Medulla oblongata (tissue), 1 donor: ENCODE measurements at regions not wholly inside any gene's neighbourhood (a gene's known extent, or its start where the extent isn't known, plus 50 kb on each side); places are given as distances from the start of the nearest gene placed in this dataset.
A peak's percentile ranks its signal among the peaks of the same experiment; 100 is the strongest.
"Not testable (repeated sequence)": the region's sequence is repeated elsewhere in the genome, so short reads cannot be mapped to it uniquely, and the experiment has no call there.

ENCODE experiments used
- DNase-seq: peaks from one replicate; pipeline ENCODE4 v3.0.0-alpha.2; 2015; ENCODE audit errors: extremely low spot score

- no peak for DNase-seq
These were observed 436.3 kb downstream of the KLHL13 start for GRCh38 chrX:117680286-117680685.

- no peak for DNase-seq
These were observed 463.2 kb downstream of the KLHL13 start for GRCh38 chrX:117653396-117653795.

GRCh38 chrX:117645639-117646038 lies 471.0 kb downstream of the KLHL13 start:
- DNase-seq = no peak

- DNase-seq = no peak
These were observed 474.5 kb downstream of the KLHL13 start for GRCh38 chrX:117641913-117642656.

GRCh38 chrX:117636826-117637225 lies 479.8 kb downstream of the KLHL13 start:
- no peak for DNase-seq

GRCh38 chrX:117633277-117633676 lies 483.3 kb downstream of the KLHL13 start:
- no peak for DNase-seq

- no peak for DNase-seq
These were observed 488.2 kb downstream of the KLHL13 start for GRCh38 chrX:117628381-117628780.

- DNase-seq = no peak
These were observed 505.8 kb downstream of the KLHL13 start for GRCh38 chrX:117610806-117611205.

- DNase-seq = no peak
These were observed 506.6 kb downstream of the KLHL13 start for GRCh38 chrX:117610049-117610448.

- DNase-seq = no peak
These were observed 509.0 kb downstream of the KLHL13 start for GRCh38 chrX:117607561-117607960.

GRCh38 chrX:117606101-117606500 lies 510.5 kb downstream of the KLHL13 start:
- not testable (repeated sequence) for DNase-seq

- DNase-seq = no peak
These were observed 546.5 kb downstream of the KLHL13 start for GRCh38 chrX:117570160-117570559.

GRCh38 chrX:117568238-117568637 lies 548.4 kb downstream of the KLHL13 start:
- DNase-seq = no peak

GRCh38 chrX:117543885-117544284 lies 572.7 kb downstream of the KLHL13 start:
- DNase-seq = no peak

- DNase-seq = no peak
These were observed 577.6 kb downstream of the KLHL13 start for GRCh38 chrX:117539090-117539418.

GRCh38 chrX:117538178-117539089 lies 578.2 kb downstream of the KLHL13 start:
- peak; percentile 26 for DNase-seq

GRCh38 chrX:117532339-117532738 lies 584.3 kb downstream of the KLHL13 start:
- no peak for DNase-seq

- no peak for DNase-seq
These were observed 593.6 kb downstream of the KLHL13 start for GRCh38 chrX:117522725-117523700.

- DNase-seq = no peak
These were observed 598.6 kb downstream of the KLHL13 start for GRCh38 chrX:117517994-117518393.

GRCh38 chrX:117511379-117511778 lies 605.2 kb downstream of the KLHL13 start:
- no peak for DNase-seq

GRCh38 chrX:117510453-117510852 lies 606.2 kb downstream of the KLHL13 start:
- peak; percentile 31 for DNase-seq

- DNase-seq = no peak
These were observed 608.6 kb downstream of the KLHL13 start for GRCh38 chrX:117508021-117508420.
